GM23248 (cell line): ENCODE measurements at regions not wholly inside any gene's neighbourhood (a gene's known extent, or its start where the extent isn't known, plus 50 kb on each side); places are given as distances from the start of the nearest gene placed in this dataset.

Source experiments
- EZH2 ChIP-seq: fragments of 200-600 bp; sonication (generic); IDR thresholded peaks from 2 replicates; pipeline ENCODE4 v1.6.1; 2018; ENCODE audit warnings: antibody characterized with exemption, mild to moderate bottlenecking; ENCODE audit not compliant: insufficient read depth, poor library complexity, severe bottlenecking
- EZH2phosphoT487 ChIP-seq: fragments of 200-600 bp; sonication (generic); IDR thresholded peaks from 2 replicates; pipeline ENCODE4 v1.6.1; 2018; ENCODE audit warnings: antibody characterized with exemption, moderate library complexity, mild to moderate bottlenecking, low read depth; ENCODE audit not compliant: insufficient read depth

GRCh38 chr2:234607691-234608090 is 110.8 kb upstream of the ARL4C start:
- TF ChIP-seq EZH2 (no peak), EZH2phosphoT487 (no peak)
